Prostate gland (tissue), 2 donors: ENCODE measurements at regions not wholly inside any gene's neighbourhood (a gene's known extent, or its start where the extent isn't known, plus 50 kb on each side); places are given as distances from the start of the nearest gene placed in this dataset.

Experiments used
- DNase-seq: peaks from one replicate; pipeline ENCODE4 v3.0.0-alpha.2; 2019; ENCODE audit warnings: low spot score
- H3K27ac ChIP-seq, 2 donors: fragments of 200-600 bp; sonication (generic); 2 replicates each; pipeline ENCODE4 v1.5.1; 2017 to 2019
- H3K27me3 ChIP-seq: fragments of 200-600 bp; sonication (generic); replicated peaks from 2 replicates; pipeline ENCODE4 v1.5.1; 2019; ENCODE audit not compliant: insufficient read depth
- H3K36me3 ChIP-seq, 2 donors: fragments of 200-600 bp; sonication (generic); 1 replicate in 1 of 2; 2 replicates in 1 of 2; pipeline versions ENCODE4 v1.5.1 to v1.8.1; 2017 to 2019
- H3K4me1 ChIP-seq: fragments of 200-600 bp; sonication (generic); replicated peaks from 2 replicates; pipeline ENCODE4 v1.5.1; 2019
- H3K4me3 ChIP-seq, 2 donors: fragments of 200-600 bp; sonication (generic); 2 replicates each; pipeline ENCODE4 v1.5.1; 2017 to 2019
- H3K9me3 ChIP-seq: fragments of 200-600 bp; sonication (generic); 2 replicates; pipeline ENCODE4 v1.5.1; 2017
- CTCF ChIP-seq, 4 experiments: fragments of 200-600 bp in 2 of 4; fragments of 450-650 bp in 2 of 4; sonication (generic) in 2 of 4; IDR thresholded peaks; 1 replicate in 3 of 4; 2 replicates in 1 of 4; pipeline ENCODE4 v1.5.1; 2016 to 2019; ENCODE audit warnings: antibody characterized with exemption in 4 of 4, mild to moderate bottlenecking in 2 of 4, moderate library complexity in 2 of 4
- POLR2A ChIP-seq: fragments of 450-650 bp; IDR thresholded peaks from one replicate; pipeline ENCODE4 v1.6.1; 2016; ENCODE audit warnings: antibody characterized with exemption, mild to moderate bottlenecking
- POLR2AphosphoS5 ChIP-seq: sonication (generic); formaldehyde crosslinking; IDR thresholded peaks from one replicate; pipeline ENCODE4 v1.6.1; 2017; ENCODE audit warnings: antibody characterized with exemption
- WGBS: methylation state at CpG from one replicate; pipeline ENCODE4 v1.1.5; 2018; 5-methylcytosine and 5-hydroxymethylcytosine counted together
- intact Hi-C: fragments of 100-400 bp; cut with DNase I; formaldehyde crosslinking; loops from one replicate; pipeline ENCODE4 v1.14.2; 2022

GRCh38 chr22:48556222-48556621 is 1271.5 kb downstream of the BRD1 start:
- DNase-seq: no peak
- H3K4me3 ChIP-seq: no peak overlapping the region
- H3K27me3 ChIP-seq: no peaks in the 10 kb centered on the region
- H3K36me3 ChIP-seq: no peaks in the 10 kb centered on the region
- WGBS: 94% methylated on average over 7 of the region's 8 CpGs
- H3K27ac ChIP-seq: no peak overlapping the region
- H3K9me3 ChIP-seq: no peaks in the 10 kb centered on the region
- H3K4me1 ChIP-seq: no peaks in the 10 kb centered on the region
- intact Hi-C loops: no loop called here
- TF ChIP-seq CTCF (IDR thresholded peaks at IDR 0.05) (no peak), POLR2A (no peak), POLR2AphosphoS5 (no peak)

- H3K4me3 ChIP-seq: no peak overlapping the region
- 65% methylated on average over 9 of the region's 10 CpGs for WGBS
- no peaks in the 10 kb centered on the region for H3K9me3 ChIP-seq
- no peaks in the 10 kb centered on the region for H3K27me3 ChIP-seq
- no peak for DNase-seq
- no peaks in the 10 kb centered on the region for H3K36me3 ChIP-seq
- intact Hi-C loops: no loop called here
- H3K4me1 ChIP-seq: no peaks in the 10 kb centered on the region
- no peak overlapping the region for H3K27ac ChIP-seq
- TF ChIP-seq POLR2A: no peak
- no peak for TF ChIP-seq POLR2AphosphoS5
- TF ChIP-seq CTCF (IDR thresholded peaks at IDR 0.05): no peak
Observed at GRCh38 chr22:48555606-48556005, 1272.1 kb downstream of the BRD1 start.

GRCh38 chr22:48554893-48555572 is 1272.6 kb downstream of the BRD1 start:
- TF ChIP-seq POLR2AphosphoS5 (no peak), CTCF (IDR thresholded peaks at IDR 0.05) (no peak), POLR2A (no peak)
- Histone ChIP-seq H3K4me1 (no peaks in the 10 kb centered on the region), H3K9me3 (no peaks in the 10 kb centered on the region), H3K4me3 (no peak overlapping the region), H3K27ac (no peak overlapping the region), H3K27me3 (no peaks in the 10 kb centered on the region), H3K36me3 (no peaks in the 10 kb centered on the region)
- intact Hi-C loops: no loop called here
- 46% methylated on average over 21 of the region's 22 CpGs for WGBS
- no peak for DNase-seq

- H3K4me3 ChIP-seq: no peak overlapping the region
- H3K36me3 ChIP-seq: no peaks in the 10 kb centered on the region
- H3K27ac ChIP-seq: no peak overlapping the region
- intact Hi-C loops: no loop called here
- WGBS: 79% methylated on average over 22 of the region's 22 CpGs
- no peak for DNase-seq
- H3K27me3 ChIP-seq: no peaks in the 10 kb centered on the region
- H3K9me3 ChIP-seq: no peaks in the 10 kb centered on the region
- no peaks in the 10 kb centered on the region for H3K4me1 ChIP-seq
- TF ChIP-seq CTCF (IDR thresholded peaks at IDR 0.05): no peak
- TF ChIP-seq POLR2A: no peak
- TF ChIP-seq POLR2AphosphoS5: no peak
Observed at GRCh38 chr22:48553694-48554308, 1273.9 kb downstream of the BRD1 start.

- Histone ChIP-seq H3K27ac (no peak overlapping the region), H3K9me3 (no peaks in the 10 kb centered on the region), H3K4me3 (no peak overlapping the region), H3K36me3 (no peaks in the 10 kb centered on the region), H3K4me1 (no peaks in the 10 kb centered on the region), H3K27me3 (no peaks in the 10 kb centered on the region)
- TF ChIP-seq CTCF (IDR thresholded peaks at IDR 0.05) (no peak), POLR2AphosphoS5 (no peak), POLR2A (no peak)
- intact Hi-C loops: no loop called here
- 74% methylated on average over 11 of the region's 11 CpGs for WGBS
- DNase-seq: no peak
Observed at GRCh38 chr22:48553119-48553518, 1274.6 kb downstream of the BRD1 start.
